GM12878 (cell line): ENCODE measurements at regions not wholly inside any gene's neighbourhood (a gene's known extent, or its start where the extent isn't known, plus 50 kb on each side); places are given as distances from the start of the nearest gene placed in this dataset.
A peak's percentile ranks its signal among the peaks of the same experiment; 100 is the strongest.

Experiments
- ATAC-seq: fragments of 200-7000 bp; cut with Tn5 transposase; 3 replicates; pipeline ENCODE4 v1.9.1; 2020; ENCODE audit warnings: mild to moderate bottlenecking, moderate library complexity
- BruUV-seq: library from RNA; stranded (reverse); fragments of 400-500 nt; replicated peaks from 2 replicates; lab custom pipeline; 2021; lab: Mats Ljungman, UMichigan
- CTCF ChIA-PET: fragments of 300-600 bp; sonication (Branson Sonifier 250); formaldehyde crosslinking; extraction: SDS; loops from one replicate; lab custom pipeline; 2021; ENCODE audit warnings: inconsistent platforms; lab: Yijun Ruan, JAX
- POLR2A ChIA-PET: fragments of 350-600 bp; formaldehyde crosslinking; extraction: SDS; loops from one replicate; lab custom pipeline; 2021; ENCODE audit warnings: inconsistent platforms; lab: Charles Lee
- RAD21 ChIA-PET: fragments of 300-600 bp; sonication (Branson Sonifier 250); formaldehyde crosslinking; loops from one replicate; lab custom pipeline; 2023; ENCODE audit warnings: antibody characterized with exemption; ENCODE audit not compliant: unreplicated experiment; lab: Charles Lee
- SMC1A ChIA-PET: fragments of 300-600 bp; sonication (Branson Sonifier 250); formaldehyde crosslinking; loops from one replicate; lab custom pipeline; 2023; ENCODE audit not compliant: unreplicated experiment, uncharacterized antibody; lab: Charles Lee
- DNase-seq: peaks from one replicate; pipeline ENCODE4 v3.0.0-alpha.2; 2011; ENCODE audit warnings: low read depth, low spot score
- FAIRE-seq: peaks from 3 replicates; lab custom pipeline; 2011; peaks lifted over from hg19 to GRCh38; lab: Jason Lieb, UNC
- H2AFZ ChIP-seq: 2 replicates; pipeline ENCODE4 v1.6.0; 2011; ENCODE audit warnings: low read depth, low read length, control low read depth; ENCODE audit not compliant: control insufficient read depth
- H3K27ac ChIP-seq: 2 replicates; pipeline ENCODE4 v1.5.1; 2011; ENCODE audit warnings: control low read depth; ENCODE audit not compliant: control insufficient read depth, insufficient read depth
- H3K27me3 ChIP-seq, 2 experiments: replicated peaks in 1 of 2; 2 replicates each; pipeline versions ENCODE4 v1.6.0 to v1.6.1; 2011; ENCODE audit warnings: low read length in 1 of 2; ENCODE audit not compliant: control insufficient read depth in 2 of 2, insufficient read depth in 2 of 2
- H3K36me3 ChIP-seq, 2 experiments: 2 replicates each; pipeline ENCODE4 v1.5.1; 2011; ENCODE audit warnings: low read length in 1 of 2; ENCODE audit not compliant: control insufficient read depth in 2 of 2, insufficient read depth in 2 of 2
- H3K4me1 ChIP-seq: 2 replicates; pipeline ENCODE4 v1.6.1; 2011; ENCODE audit warnings: mild to moderate bottlenecking, low read length, moderate library complexity, mixed read lengths; ENCODE audit not compliant: control insufficient read depth, insufficient read depth
- H3K4me2 ChIP-seq: 2 replicates; pipeline ENCODE4 v1.6.0; 2011; ENCODE audit warnings: control low read depth; ENCODE audit not compliant: control insufficient read depth, insufficient read depth
- H3K4me3 ChIP-seq: fragments of 200-600 bp; sonication (generic); 2 replicates; pipeline ENCODE4 v1.5.1; 2016
- H3K79me2 ChIP-seq: 2 replicates; pipeline ENCODE4 v1.6.0; 2011; ENCODE audit warnings: low read length; ENCODE audit not compliant: control insufficient read depth, insufficient read depth
- H3K9ac ChIP-seq: 2 replicates; pipeline ENCODE4 v1.8.0; 2011; ENCODE audit warnings: low read length, control low read depth, mixed read lengths; ENCODE audit not compliant: control insufficient read depth, insufficient read depth
- H3K9me3 ChIP-seq: replicated peaks from 3 replicates; pipeline ENCODE4 v1.5.1; 2011; ENCODE audit warnings: mild to moderate bottlenecking, low read length; ENCODE audit not compliant: control insufficient read depth, insufficient read depth
- H4K20me1 ChIP-seq: 2 replicates; pipeline ENCODE4 v1.6.0; 2011; ENCODE audit not compliant: control insufficient read depth, insufficient read depth
- CHD1 ChIP-seq: IDR thresholded peaks from 2 replicates; pipeline ENCODE4 v1.6.1; 2012; ENCODE audit warnings: low read depth, low read length, improper control_type of control experiment
- CREB1 ChIP-seq: IDR thresholded peaks from 2 replicates; pipeline ENCODE4 v1.6.1; 2012; ENCODE audit warnings: low read depth, mild to moderate bottlenecking, inconsistent platforms
- GATAD2B ChIP-seq: fragments of 450-650 bp; conservative IDR thresholded peaks from 2 replicates; pipeline ENCODE4 v1.6.1; 2017; ENCODE audit warnings: low read depth, mild to moderate bottlenecking, moderate library complexity
- REST ChIP-seq: IDR thresholded peaks from 2 replicates; pipeline ENCODE4 v1.6.1; 2012; ENCODE audit warnings: mild to moderate bottlenecking, low read depth, low read length
- SMC3 ChIP-seq: IDR thresholded peaks from 2 replicates; pipeline ENCODE4 v1.6.1; 2011; ENCODE audit warnings: low read length, improper control_type of control experiment, borderline replicate concordance
- WGBS: methylation state at CpG from one replicate; pipeline ENCODE4 v1.1.6; 2016; ENCODE audit warnings: low lambda C conversion rate; ENCODE audit not compliant: insufficient replicate concordance, insufficient coverage; ENCODE audit errors: missing lambda C conversion rate; 5-methylcytosine and 5-hydroxymethylcytosine counted together
- in situ Hi-C: fragments of 300-500 bp; cut with MboI; formaldehyde crosslinking; loops from 9 replicates; pipeline ENCODE4 v1.14.3; 2018; ENCODE audit warnings: mixed read lengths
- intact Hi-C: fragments of 100-400 bp; cut with micrococcal nuclease; formaldehyde crosslinking; loops from one replicate; pipeline ENCODE4 v1.14.2; 2022; ENCODE audit not compliant: unreplicated experiment
- TF ChIP-seq, protein P1 (sequence below): fragments of 450-650 bp; IDR thresholded peaks from 2 replicates; pipeline ENCODE4 v1.6.1; 2018; ENCODE audit warnings: mild to moderate bottlenecking, low read depth, moderate library complexity; ENCODE audit not compliant: partially characterized antibody

- DNase-seq (no peak), ATAC-seq (no peak), FAIRE-seq (no peak)
- Histone ChIP-seq H3K4me2 (no peak overlapping the region), H3K9me3 (no peaks in the 10 kb centered on the region), H3K79me2 (no peaks in the 10 kb centered on the region), H3K36me3 (no peaks in the 10 kb centered on the region), H2AFZ (no peak overlapping the region), H4K20me1 (no peaks in the 10 kb centered on the region), H3K9ac (no peak overlapping the region), H3K27ac (no peak overlapping the region), H3K4me3 (no peak overlapping the region), H3K4me1 (no peaks in the 10 kb centered on the region), H3K27me3 (no peaks in the 10 kb centered on the region)
- no peak for TF ChIP-seq GATAD2B
- SMC1A ChIA-PET, result interaction anchor here (0.8 kb wide), 1 partner anchor 990 kb away, joined by 3 read pairs; no protein-coding TSS in a partner anchor
- WGBS, result 5% methylated on average over 4 of the region's 4 CpGs
- CTCF ChIA-PET, result no interaction called here
- intact Hi-C loops, result no loop called here
- BruUV-seq, result no TSS peak
- RAD21 ChIA-PET, result no interaction called here
- in situ Hi-C loops, result no loop called here
- POLR2A ChIA-PET, result no interaction called here
Measured at GRCh38 chr5:57332361-57332760, 150.2 kb downstream of the ACTBL2 start.

GRCh38 chr5:57327561-57328367 lies 153.9 kb downstream of the GPBP1 start:
- in situ Hi-C loops, result no loop called here
- TF ChIP-seq CREB1, result no peak
- TF ChIP-seq CHD1, result no peak
- TF ChIP-seq, protein P1, sequence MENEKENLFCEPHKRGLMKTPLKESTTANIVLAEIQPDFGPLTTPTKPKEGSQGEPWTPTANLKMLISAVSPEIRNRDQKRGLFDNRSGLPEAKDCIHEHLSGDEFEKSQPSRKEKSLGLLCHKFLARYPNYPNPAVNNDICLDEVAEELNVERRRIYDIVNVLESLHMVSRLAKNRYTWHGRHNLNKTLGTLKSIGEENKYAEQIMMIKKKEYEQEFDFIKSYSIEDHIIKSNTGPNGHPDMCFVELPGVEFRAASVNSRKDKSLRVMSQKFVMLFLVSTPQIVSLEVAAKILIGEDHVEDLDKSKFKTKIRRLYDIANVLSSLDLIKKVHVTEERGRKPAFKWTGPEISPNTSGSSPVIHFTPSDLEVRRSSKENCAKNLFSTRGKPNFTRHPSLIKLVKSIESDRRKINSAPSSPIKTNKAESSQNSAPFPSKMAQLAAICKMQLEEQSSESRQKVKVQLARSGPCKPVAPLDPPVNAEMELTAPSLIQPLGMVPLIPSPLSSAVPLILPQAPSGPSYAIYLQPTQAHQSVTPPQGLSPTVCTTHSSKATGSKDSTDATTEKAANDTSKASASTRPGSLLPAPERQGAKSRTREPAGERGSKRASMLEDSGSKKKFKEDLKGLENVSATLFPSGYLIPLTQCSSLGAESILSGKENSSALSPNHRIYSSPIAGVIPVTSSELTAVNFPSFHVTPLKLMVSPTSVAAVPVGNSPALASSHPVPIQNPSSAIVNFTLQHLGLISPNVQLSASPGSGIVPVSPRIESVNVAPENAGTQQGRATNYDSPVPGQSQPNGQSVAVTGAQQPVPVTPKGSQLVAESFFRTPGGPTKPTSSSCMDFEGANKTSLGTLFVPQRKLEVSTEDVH, result no peak
- no peak for TF ChIP-seq REST
- no peak for TF ChIP-seq SMC3

More at GRCh38 chr5:57327561-57328367, 153.9 kb downstream of the GPBP1 start:
- Histone ChIP-seq H3K27me3 (no peaks in the 10 kb centered on the region), H3K27ac (no peak overlapping the region), H4K20me1 (no peaks in the 10 kb centered on the region), H3K79me2 (no peaks in the 10 kb centered on the region), H3K9ac (no peak overlapping the region), H3K4me3 (no peak overlapping the region), H3K36me3 (no peaks in the 10 kb centered on the region), H3K9me3 (no peaks in the 10 kb centered on the region), H3K4me1 (no peaks in the 10 kb centered on the region), H3K4me2 (no peak overlapping the region), H2AFZ (no peak overlapping the region)
- BruUV-seq, result no TSS peak
- ATAC-seq (peak; percentile 26; the same call in 2 of the 3 replicates), DNase-seq (no peak), FAIRE-seq (no peak)
- intact Hi-C loops, result no loop called here
- 3% methylated on average over 3 of the region's 3 CpGs for WGBS
- SMC1A ChIA-PET, result interaction anchor here (0.9 to 1.4 kb wide), 4 partner anchors 11 to 25 kb away, joined by 3 to 4 read pairs (median 3); no protein-coding TSS in a partner anchor
- CTCF ChIA-PET, result interaction anchor here (0.7 to 1.7 kb wide), 3 partner anchors 11 to 1706 kb away, joined by 3 to 6 read pairs (median 3); no protein-coding TSS in a partner anchor
- RAD21 ChIA-PET, result no interaction called here
- POLR2A ChIA-PET, result no interaction called here
